Progenitor cell of endocrine pancreas (in vitro differentiated cells): ENCODE measurements at regions not wholly inside any gene's neighbourhood (a gene's known extent, or its start where the extent isn't known, plus 50 kb on each side); places are given as distances from the start of the nearest gene placed in this dataset.
"Not testable (repeated sequence)": the region's sequence is repeated elsewhere in the genome, so short reads cannot be mapped to it uniquely, and the experiment has no call there.

Experiments
- DNase-seq: peaks from one replicate; pipeline ENCODE4 v3.0.0; 2021; ENCODE audit warnings: low spot score; ENCODE audit not compliant: unreplicated experiment
- H3K27ac Mint-ChIP-seq: 2 replicates; pipeline ENCODE4 v1.8.0; 2021; ENCODE audit warnings: mild to moderate bottlenecking, moderate library complexity, mixed read lengths
- H3K27me3 Mint-ChIP-seq: 2 replicates; pipeline ENCODE4 v1.8.0; 2021; ENCODE audit warnings: mixed read lengths
- H3K36me3 Mint-ChIP-seq: 2 replicates; pipeline ENCODE4 v1.8.0; 2022; ENCODE audit warnings: mixed read lengths; ENCODE audit not compliant: insufficient read depth
- H3K4me1 Mint-ChIP-seq: 2 replicates; pipeline ENCODE4 v1.8.0; 2021; ENCODE audit warnings: low read depth, mixed read lengths
- H3K4me3 Mint-ChIP-seq: 2 replicates; pipeline ENCODE4 v1.8.0; 2021; ENCODE audit warnings: low read depth, mild to moderate bottlenecking, moderate library complexity, mixed read lengths
- H3K9me3 Mint-ChIP-seq: 2 replicates; pipeline ENCODE4 v1.8.0; 2021; ENCODE audit warnings: low read depth, mixed read lengths
- TF ChIP-seq, protein P1 (sequence below): fragments of 200-600 bp; sonication (generic); IDR thresholded peaks from one replicate; pipeline ENCODE4 v1.5.0; 2021; ENCODE audit warnings: antibody characterized with exemption, mild to moderate bottlenecking; ENCODE audit not compliant: unreplicated experiment

DNA sequence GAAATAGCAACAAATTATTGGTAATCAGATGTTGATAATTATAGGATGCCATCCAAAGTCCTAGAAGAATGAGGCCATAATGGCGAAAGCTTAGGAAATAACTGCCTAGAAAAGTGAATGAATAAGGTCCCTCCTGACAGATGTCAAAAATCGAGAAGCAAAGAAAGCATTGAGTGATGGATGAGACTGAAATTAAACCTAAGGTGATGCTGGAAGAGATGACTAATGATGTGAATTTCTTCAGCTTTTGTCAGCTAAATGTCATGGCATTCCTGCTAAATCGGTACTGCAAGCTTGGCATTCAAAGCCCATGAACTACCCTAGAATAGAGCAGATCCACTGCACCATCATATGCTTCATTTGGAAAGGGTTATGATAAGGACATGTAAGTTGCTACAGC is 74.8 kb upstream of the RGPD4 start:
- Mint-ChIP-seq H3K27me3 (no peaks in the 10 kb centered on the region), H3K36me3 (no peaks in the 10 kb centered on the region), H3K27ac (no peak overlapping the region), H3K4me3 (no peak overlapping the region), H3K4me1 (peaks cover 3% of the 10 kb centered on the region), H3K9me3 (peaks cover 3% of the 10 kb centered on the region)
- no peak for DNase-seq
- TF ChIP-seq, protein P1, sequence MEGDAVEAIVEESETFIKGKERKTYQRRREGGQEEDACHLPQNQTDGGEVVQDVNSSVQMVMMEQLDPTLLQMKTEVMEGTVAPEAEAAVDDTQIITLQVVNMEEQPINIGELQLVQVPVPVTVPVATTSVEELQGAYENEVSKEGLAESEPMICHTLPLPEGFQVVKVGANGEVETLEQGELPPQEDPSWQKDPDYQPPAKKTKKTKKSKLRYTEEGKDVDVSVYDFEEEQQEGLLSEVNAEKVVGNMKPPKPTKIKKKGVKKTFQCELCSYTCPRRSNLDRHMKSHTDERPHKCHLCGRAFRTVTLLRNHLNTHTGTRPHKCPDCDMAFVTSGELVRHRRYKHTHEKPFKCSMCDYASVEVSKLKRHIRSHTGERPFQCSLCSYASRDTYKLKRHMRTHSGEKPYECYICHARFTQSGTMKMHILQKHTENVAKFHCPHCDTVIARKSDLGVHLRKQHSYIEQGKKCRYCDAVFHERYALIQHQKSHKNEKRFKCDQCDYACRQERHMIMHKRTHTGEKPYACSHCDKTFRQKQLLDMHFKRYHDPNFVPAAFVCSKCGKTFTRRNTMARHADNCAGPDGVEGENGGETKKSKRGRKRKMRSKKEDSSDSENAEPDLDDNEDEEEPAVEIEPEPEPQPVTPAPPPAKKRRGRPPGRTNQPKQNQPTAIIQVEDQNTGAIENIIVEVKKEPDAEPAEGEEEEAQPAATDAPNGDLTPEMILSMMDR, result no peak

DNA sequence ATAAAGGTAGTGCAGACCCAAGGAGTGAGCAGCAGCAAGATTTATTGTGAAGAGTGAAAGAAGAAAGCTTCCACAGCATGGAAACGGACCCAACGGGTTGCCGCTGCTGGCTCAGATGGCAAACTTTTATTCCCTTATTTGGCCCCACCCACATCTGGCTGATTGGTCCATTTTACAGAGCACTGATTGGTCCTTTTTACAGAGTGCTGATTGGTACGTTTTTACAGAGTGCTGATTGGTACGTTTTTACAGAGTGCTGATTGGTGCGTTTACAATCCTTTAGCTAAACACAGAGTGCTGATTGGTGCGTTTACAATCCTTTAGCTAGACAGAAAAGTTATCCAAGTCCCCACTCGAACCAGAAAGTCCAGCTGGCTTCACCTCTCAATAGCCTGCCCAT is 72.9 kb upstream of the RGPD4 start:
- H3K9me3 Mint-ChIP-seq, H3K27ac Mint-ChIP-seq, H3K4me1 Mint-ChIP-seq, H3K27me3 Mint-ChIP-seq, H3K36me3 Mint-ChIP-seq, DNase-seq, H3K4me3 Mint-ChIP-seq: not testable (repeated sequence)

DNA sequence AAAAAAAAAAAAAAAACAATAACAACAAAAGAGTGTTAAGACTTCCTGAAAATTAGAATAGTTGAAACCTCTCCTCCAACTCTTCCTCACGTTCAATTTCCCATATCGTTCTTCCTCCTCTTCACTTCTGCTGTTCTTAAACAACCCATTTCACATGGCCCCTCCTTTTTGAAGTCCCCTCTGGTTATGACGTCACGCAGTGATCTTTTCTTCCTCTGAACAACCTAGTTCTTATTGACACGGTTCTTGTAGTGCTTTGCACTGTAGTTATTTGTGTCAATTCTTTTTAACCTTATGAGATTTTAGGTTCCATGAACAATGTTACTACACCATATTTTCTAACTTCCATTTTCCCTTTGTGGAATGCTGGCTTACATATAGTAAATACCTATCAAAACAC is 69.5 kb upstream of the RGPD4 start:
- no peak for DNase-seq
- H3K27ac Mint-ChIP-seq, result no peak overlapping the region
- H3K4me3 Mint-ChIP-seq, result no peak overlapping the region
- H3K4me1 Mint-ChIP-seq, result no peaks in the 10 kb centered on the region
- H3K27me3 Mint-ChIP-seq, result no peaks in the 10 kb centered on the region
- peaks cover 3% of the 10 kb centered on the region for H3K9me3 Mint-ChIP-seq
- TF ChIP-seq, protein P1, result no peak
- no peaks in the 10 kb centered on the region for H3K36me3 Mint-ChIP-seq

DNA sequence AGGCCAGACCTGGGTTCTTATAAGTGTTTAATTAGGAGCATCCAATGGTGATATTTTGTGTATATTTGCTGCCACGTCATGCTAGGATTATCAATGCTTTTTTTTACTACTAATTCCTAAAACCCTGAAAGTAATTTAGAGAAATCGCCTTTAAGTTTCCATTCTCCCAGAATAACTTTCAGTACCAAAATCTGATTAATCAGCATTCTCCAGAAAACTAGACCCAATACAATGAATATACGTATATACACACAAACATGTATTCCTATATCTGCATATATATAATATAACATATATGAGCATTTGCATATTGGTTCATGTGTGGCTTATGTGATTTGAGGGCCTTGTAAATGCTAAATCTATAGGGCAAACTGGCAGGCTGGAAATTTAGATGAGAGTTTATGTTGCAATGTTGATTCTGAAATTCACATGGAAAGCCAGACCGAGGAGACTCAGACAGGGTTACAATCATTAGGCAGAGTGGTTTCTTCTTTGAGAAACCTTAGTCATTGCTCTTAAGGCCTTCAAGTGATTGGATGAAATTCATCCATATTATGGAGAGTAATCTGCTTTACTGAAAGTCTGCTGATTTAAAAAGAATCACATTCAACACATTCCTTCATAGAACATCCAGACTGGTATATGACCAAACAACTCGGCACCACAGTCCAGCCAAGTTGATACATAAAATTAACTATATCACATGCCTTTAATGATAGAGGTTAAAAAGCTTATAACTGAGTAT is 65.9 kb upstream of the RGPD4 start:
- no peak overlapping the region for H3K27ac Mint-ChIP-seq
- H3K27me3 Mint-ChIP-seq, result no peaks in the 10 kb centered on the region
- no peak overlapping the region for H3K4me3 Mint-ChIP-seq
- no peak for DNase-seq
- H3K36me3 Mint-ChIP-seq, result no peaks in the 10 kb centered on the region
- no peaks in the 10 kb centered on the region for H3K9me3 Mint-ChIP-seq
- H3K4me1 Mint-ChIP-seq, result no peaks in the 10 kb centered on the region
- TF ChIP-seq, protein P1, result no peak

DNA sequence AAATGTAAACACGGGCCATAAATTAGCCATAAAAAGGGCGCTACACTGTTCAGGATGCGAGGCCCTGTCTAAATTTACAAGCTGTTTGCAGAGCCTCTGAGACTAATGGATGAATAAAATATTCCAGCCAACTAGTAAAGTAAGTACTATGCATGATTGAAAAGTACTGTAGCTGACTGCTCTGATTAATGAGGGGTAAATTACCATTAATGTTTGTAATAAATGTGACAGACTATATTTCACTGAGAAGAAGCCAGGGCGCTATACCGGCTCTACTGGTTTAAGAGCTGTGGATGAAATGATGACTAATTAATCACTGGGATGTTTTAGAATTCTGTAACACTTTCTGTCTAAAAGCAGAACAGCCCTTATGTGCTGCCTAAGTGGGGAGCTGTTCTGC is 54.3 kb upstream of the RGPD4 start:
- no peak for DNase-seq
- Mint-ChIP-seq H3K27ac (no peak overlapping the region), H3K36me3 (no peaks in the 10 kb centered on the region), H3K4me1 (peaks cover 5% of the 10 kb centered on the region), H3K9me3 (no peaks in the 10 kb centered on the region), H3K27me3 (peaks cover 3% of the 10 kb centered on the region), H3K4me3 (no peak overlapping the region)
- TF ChIP-seq, protein P1, result no peak

DNA sequence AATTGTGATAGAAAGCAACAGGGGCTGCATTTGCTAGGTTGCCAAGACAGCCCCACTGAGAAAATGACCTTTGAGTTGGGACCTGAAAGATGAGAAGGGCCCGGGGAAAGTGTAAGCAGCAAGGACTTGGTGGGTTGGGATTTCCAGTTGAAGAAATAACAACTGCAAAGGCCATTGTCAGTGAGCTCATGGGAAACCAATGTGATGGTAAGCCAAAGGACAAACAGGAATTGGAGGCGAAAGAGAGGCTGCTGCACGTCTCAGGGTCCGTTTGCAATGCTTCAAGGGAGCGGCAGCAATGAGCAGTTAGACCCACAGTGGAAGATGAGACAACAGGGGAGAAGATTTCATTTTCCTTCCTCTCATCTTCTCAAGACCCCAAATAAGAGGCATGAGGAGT is 51.5 kb upstream of the RGPD4 start:
- no peak overlapping the region for H3K27ac Mint-ChIP-seq
- H3K36me3 Mint-ChIP-seq, result no peaks in the 10 kb centered on the region
- H3K4me3 Mint-ChIP-seq, result no peak overlapping the region
- peaks cover 5% of the 10 kb centered on the region for H3K4me1 Mint-ChIP-seq
- H3K27me3 Mint-ChIP-seq, result peaks cover 3% of the 10 kb centered on the region
- no peaks in the 10 kb centered on the region for H3K9me3 Mint-ChIP-seq
- DNase-seq, result no peak
- TF ChIP-seq, protein P1, result no peak
